A204.1 (cell line): ENCODE measurements at regions not wholly inside any gene's neighbourhood (a gene's known extent, or its start where the extent isn't known, plus 50 kb on each side); places are given as distances from the start of the nearest gene placed in this dataset.
"Not testable (repeated sequence)": the region's sequence is repeated elsewhere in the genome, so short reads cannot be mapped to it uniquely, and the experiment has no call there.

ENCODE experiments used
- FAIRE-seq: peaks from 2 replicates; lab custom pipeline; 2012; peaks lifted over from hg19 to GRCh38; lab: Jason Lieb, UNC

DNA sequence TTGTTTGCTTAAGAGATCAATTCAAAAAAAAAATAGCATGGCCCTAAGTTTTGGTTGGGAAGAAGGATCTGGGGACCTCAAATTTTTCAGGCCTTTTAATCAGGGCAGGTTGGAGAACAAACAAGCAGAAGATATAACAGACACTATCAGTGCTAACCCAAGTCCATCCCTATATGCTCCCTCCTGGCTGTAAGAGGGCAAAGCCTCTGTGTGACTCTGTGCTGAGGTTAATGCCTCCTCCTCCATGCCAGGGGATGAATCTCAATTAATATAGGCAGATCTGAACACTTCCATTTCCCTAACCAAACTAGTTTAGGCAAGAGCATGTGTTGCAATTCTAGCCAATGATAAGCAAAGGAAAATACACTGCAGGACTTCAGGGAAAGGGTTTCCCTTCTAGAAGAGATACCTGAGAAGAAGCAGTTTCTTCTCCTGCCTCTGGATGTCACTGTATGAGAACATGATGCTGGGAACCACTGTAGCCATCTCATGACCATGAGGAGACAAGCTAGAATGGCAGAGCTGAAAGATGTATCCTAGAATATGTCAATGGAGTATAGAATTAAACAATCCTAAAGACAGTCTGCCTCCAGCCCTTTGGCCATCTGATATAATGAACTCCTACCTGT lies 76.0 kb downstream of the CHD9NB start:
- no peak for FAIRE-seq

DNA sequence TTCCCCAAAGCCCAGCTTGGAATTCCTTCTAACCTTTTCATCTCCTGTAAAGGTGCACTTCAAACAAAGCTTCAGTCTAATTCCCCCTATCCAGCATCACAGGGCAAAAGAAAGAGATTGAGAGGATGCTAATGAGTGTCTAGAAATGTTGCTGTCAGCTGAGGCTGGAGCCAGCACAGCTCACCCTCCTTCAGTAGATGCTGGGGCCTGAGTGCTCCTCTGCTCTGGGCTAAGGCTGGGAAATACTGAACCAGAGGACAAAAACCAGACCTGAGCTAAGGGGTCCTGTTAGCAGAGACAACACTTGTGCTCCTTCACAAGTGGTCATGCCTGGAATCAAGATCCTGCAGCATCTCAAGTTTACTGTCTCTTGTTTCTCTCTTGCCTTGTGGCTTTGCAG lies 85.0 kb downstream of the CHD9NB start:
- FAIRE-seq: no peak

DNA sequence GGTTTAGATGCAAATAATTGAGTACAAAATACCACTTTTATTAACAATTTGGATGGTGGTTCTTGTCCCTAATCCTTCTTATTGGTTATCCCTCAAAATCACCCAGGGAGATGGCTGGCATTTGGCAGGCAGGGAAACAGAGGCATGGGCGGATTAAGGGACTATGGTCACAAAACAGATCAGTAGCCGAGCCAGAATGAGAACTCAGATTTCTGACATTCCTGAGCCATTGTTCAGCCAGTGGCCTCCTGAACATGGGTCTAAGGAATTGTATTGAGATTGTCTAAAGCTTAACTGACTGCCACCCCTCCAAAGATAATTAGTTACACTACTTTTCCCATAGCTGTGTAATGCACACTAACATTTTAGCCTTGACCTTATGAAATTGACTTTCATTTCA lies 88.4 kb downstream of the CHD9NB start:
- no peak for FAIRE-seq

DNA sequence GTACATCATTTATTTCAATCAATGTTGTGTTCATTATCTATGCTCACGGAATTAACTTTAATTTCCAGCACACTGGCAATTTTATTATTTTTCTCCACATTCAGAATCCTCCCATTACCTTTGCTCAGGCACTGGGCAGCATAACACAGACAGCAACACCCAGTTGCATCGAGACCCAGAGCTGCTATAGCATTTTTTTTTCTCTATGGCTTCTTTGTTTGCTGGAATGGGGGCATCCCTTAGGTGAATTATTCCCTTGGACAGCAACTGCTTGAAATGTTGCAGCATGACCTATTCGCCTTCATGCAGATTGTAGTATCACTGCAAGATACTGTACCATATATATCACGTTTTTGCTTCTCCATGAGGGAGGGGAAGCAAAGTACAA lies 88.8 kb downstream of the CHD9NB start:
- no peak for FAIRE-seq

DNA sequence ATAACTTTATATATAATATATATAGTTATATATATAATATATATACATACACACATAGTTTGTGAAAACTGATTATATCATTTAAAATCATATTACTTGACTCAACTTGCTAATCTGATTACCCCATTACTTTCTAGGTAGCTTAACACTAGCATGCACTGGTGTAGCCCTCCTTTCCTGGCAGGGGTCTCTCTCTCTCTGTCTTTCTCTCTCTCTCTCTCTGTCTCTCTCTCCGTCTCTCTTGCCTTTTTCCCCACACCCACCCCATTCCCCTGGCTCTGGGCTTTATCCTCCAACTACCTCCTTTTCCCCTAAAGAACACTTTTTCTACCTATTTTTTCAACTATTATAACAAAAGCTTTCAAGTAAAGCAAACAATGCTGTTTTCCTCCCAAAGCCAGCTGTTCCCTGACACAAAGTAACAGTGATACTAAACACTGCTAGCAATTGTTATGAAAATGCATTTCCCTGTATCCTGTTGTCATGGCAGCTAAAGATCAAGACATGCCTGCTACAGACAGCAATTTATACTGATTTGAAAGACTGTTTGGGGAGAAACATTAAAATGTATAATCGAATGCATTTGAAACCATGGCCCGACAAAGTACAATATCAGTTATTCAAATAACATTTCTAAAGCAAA lies 89.4 kb downstream of the CHD9NB start:
- no peak for FAIRE-seq

DNA sequence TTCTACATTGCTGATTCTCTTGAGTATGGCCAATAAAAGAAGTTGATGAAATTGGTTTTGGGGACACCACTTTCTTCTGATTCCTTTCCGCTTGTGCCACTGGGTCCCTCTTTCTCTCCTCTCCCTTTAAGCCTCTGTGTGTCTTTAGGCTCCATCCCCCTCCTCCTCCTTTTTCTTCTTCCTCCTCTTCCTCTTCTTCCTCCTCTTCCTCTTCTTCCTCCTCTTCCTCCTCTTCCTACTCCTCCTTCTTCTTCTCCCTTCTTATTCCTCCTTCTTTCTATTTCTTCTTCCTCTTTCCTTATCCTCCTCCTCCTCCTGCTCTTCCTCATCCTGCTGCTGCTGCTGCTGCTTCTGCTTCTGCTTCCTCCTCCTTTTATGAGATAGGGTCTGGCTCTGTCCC lies 93.7 kb downstream of the CHD9NB start:
- FAIRE-seq: no peak

DNA sequence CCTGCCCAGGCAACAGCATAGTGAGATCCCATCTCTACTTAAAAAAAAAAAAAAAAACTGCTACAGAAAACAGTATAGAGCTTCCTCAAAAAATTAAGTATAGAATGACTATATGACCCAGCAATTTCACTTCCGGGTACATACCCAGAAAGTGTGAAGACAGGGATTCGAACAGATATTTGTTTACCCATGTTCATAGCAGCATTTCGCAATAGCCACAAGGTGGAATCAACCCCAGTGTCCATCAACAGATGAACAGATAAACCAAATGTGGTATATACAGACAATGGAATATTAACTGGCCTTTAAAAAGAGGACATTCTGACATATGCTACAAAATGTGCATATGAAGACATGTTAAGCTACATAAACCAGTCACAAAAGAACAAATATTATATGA lies 95.5 kb downstream of the CHD9NB start:
- FAIRE-seq: no peak

DNA sequence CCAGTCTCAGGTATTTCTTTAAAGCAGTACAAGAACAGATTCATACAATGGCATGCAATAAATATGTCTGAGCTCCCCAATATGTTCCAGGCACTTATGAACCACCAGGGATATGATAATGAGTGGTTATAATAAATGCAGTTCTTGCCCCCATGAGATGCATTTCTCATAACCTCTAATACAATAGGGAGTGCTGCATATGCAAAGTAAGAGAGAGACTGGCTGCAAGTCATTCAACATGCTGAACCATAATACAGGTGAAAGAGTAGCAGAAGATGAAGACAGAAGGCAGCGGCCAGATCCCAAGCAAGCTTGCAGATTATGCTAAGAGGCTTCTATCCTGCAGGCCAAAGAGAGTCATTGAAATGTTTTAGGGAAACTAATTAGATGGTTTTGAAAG lies 96.7 kb downstream of the CHD9NB start:
- FAIRE-seq: no peak

DNA sequence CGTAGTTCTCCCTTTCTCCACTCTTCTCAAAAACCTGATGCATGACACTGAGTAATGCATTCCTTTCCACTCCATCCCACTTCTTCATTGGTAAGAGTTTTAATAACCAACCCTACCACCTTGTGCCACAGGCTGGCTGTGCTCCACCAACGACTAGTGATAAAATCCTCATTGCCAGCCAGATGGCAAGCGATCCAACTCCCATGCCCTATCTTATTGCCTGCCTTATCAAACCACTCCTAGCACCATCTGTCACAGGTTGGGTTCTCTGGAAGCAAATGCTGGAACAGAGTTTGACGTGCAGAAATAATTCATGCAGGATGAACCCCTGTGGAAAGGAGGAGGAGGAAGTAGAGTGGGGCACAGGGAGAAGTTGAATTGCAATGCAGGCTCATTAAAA lies 99.5 kb downstream of the CHD9NB start:
- FAIRE-seq: no peak

DNA sequence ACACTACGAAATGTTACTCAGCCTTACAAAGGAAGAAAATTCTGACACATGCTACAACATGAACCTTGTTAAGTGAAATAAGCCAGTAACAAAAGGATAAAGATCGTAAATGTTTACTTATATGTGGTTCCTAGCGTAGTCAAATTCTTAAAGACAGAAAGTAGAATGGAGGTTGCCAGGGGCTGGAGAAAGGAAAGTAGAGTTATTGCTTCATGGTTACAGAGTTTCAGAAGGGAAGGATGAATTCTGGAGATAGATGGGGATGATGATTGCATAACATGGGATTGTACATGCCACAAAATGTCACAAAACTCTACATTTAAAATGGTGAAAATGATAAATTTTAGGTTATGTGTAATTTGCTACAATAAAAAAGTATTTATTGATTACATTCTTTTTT lies 103.8 kb downstream of the CHD9NB start:
- FAIRE-seq: no peak

DNA sequence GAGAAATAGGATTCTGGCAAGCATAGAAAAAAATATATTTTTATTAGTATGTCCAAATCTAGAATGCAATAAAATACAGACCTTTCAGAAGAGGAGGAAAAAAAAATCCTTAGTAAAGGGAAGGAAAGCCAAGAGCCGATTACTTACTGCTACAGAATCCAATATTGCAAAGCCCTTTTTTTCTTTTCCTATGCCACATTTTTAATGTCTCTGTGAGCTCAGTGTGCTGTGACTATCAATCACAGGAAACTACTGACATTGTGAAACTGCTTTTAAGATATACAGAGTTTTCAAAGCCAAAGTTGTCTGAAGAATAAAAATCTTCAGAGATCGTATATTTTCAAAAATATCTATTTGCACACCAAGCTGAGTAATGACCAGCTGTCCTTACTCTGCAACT lies 120.4 kb downstream of the CHD9NB start:
- FAIRE-seq: no peak

DNA sequence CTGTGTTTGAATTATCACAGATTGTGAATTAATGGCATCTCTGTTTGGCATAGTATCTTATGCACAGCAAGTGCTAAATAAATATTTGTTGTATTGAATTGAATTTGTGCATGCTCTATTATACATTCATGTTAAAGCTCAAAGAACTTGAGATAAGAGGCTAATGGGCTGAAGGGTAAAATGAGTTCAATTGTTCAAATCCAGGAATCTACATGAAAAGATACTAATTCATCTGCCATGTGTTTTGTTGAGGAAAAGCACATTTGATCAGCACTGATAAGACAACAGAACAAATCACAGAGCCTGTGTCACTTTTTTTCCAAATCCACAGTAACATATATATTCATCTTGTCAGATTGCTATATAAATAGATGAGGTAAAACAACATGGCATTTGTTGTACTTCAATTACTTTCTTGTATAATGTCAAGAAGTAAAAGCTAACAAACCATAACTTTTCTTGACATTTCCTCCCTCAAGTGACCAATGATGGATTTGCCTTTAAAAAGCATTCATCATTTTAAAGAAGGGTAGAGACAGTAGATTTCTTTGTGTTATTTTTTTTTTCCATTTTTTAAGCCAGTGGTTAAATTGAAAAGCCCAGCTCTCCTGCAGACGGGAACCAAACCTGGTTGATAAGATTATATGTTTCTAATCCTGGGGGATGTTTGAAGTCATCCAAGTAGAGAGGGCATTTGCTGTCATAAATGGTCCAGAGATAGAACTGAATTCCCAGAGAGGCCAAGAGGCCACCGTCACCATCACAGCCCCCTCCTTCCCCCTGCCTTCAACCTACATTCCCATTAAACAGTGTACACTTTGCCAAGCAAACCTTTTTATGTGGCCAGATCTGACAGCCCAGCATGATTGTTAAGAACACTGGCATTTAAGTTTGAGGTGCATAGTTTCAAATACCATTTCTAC lies 123.0 kb downstream of the CHD9NB start:
- FAIRE-seq: no peak

DNA sequence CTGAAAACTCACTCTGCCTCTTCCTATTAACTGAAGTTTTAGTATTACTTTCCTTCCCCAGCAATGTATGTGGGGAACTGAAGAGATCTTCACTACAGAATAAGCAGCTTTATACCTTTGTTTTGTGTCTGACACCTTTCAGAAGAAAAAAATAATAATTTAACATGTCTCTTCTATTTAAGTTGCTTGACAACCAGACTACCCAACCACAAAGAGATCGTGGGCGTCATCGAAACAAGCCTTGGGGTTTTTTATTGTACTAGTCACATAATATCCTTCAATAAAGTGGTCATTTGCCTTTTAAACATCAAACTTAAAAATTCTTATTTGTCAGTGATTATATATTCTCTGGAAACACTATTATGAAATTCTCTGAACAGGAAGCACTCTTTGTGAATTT lies 123.7 kb downstream of the CHD9NB start:
- FAIRE-seq: no peak

DNA sequence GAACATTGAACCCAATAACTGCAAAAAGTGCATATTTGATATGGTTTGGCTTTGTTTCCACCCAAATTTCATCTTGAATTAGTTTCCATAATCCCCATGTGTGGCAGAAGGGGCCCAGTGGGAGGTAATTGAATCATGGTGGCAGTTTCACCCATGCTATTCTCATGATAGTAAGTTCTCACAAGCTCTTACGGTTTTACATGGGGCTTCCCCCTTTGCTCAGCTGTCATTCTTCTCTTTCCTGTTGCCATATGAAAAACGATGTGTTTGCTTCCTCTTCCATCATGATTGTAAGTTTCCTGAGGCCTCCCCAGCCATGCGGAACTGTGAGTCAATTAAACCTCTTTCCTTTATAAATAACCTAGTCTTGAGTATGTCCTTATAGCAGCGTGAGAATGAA lies 127.6 kb downstream of the CHD9NB start:
- FAIRE-seq: no peak

DNA sequence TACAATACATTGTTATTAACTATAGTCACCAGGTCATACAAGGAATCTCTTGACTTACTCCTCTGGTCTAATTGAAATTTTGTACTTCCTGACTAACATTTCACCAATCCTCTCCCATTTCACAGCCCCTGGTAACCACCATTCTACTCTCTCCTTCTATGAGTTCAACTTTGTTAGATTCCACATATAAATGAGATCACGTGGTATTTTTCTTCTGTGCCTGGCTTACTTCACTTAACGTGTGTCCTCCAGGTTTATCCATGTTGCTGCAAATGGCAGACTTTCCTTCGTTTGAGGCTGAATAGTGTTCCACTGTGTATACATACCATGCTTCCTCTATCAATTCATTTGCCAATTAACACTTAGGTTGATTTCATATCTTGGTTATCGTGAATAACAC lies 128.5 kb downstream of the CHD9NB start:
- no peak for FAIRE-seq

DNA sequence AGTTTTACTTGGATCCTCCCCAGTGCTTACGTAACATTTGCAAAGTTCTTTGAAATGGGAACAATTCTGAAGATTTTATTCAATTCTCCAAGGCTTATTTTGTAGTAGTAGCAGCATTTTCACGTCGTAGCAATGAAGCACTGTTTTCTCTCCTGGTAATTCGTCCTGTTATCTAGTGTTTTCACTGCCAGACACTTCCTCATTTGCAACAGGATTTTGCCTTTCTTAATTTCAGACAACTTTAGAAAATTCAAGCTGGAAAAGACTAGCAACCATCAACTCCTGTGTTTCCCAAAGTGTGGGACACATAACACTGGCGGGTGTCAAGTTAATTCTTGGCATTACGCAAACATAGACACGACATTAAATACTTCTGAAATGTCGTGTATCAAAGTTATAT lies 131.6 kb downstream of the CHD9NB start:
- no peak for FAIRE-seq

DNA sequence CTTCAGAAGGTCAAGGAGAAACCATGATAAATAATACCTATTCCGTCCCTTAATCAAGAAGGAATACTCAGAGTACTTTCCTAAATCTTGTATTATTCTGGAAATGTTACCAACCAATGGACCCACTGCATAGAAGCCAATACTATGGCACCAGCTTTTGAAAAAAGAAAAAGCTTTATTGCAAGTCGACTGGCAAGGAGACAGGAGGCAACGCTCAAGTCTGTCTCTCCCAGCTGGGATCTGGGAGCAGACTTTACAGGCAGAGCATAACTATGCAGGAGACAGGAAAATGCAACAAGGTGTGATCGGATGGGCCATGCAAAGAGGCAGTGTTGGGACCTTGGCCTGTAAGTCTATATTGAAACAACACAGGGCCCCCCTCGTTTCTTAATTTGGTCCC lies 132.4 kb downstream of the CHD9NB start:
- no peak for FAIRE-seq

DNA sequence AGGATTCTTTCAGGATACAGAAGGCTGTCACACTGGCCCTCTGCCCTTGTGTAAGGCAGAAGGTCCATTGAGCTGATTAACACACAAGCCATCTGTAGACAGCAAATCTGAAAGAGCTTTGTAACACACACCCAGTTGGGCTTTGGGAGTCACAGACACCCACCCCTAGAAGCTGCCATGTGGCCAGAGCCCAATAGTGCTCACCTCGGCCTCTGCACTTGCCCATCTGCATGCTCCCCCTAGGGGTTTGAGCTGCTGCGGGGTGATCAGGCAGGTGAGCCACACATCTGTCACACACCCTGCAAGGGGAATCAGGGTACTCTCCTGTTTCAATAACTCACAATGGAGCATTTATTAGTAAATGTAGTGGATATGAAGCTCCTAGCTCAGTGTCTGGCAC lies 138.3 kb downstream of the CHD9NB start:
- FAIRE-seq: no peak

DNA sequence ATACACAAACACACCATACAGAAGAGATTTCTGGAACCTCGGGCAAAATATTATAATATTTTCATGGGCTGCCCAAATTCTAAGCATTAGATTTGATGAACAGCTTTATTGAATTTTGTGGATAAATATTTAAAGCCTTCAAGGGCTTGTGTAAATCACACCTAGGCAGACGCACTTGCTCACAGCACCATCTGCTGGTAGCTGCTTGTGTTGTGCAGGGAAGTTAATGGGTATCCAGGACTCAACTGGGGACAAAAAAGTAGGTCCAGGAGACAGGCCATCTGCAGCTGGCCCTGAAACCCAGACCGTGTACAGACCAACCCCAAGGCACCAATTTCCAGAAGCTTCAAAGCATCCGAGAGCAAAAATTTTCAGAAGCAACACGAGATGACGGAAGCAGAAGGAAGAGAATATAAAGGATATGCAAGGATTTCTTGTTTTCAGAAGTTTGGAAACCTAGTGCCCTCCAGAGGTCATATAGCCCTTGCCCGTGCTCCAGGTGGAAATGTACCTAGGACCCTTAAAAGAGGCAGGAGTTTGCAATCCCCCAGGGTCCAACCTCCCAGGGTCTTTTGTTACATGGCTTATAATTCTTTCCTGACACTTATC lies 140.0 kb downstream of the CHD9NB start:
- peak; percentile 64 for FAIRE-seq

DNA sequence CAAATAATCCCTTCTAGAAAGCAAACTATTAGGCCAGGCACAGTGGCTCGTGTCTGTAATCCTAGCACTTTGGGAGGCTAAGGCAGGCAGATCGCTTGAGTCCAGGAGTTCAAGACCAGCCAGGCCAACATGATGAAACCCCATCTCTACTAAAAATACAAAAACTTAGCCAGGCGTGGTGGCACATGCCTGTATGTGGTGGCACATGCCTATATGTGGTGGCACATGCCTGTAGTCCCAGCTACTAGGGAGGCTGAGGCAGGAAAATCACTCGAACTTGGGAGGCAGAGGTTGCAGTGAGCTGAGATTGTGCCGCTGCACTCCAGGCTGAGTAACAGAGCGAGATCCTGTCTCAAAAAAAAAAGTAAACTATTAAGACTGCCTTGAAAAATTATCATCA lies 144.6 kb downstream of the CHD9NB start:
- not testable (repeated sequence) for FAIRE-seq

DNA sequence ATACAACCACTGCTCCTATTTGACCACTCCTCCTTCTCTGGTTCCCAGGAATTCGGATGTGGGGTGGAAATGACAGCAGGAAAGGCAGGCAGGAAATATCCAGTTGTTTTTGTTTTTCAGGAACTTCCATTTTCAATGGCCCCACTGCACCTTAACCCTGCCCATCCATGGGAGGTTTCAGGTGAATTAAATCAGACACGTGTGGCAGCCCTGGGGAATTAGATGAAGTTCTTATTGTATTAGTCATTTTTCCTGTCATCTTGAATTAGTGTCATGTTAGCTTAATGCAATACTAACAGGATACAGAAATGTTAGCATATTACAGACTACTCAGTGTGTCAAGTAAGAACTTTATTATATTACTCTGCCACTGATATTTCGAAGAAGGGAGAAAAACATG lies 146.4 kb downstream of the CHD9NB start:
- no peak for FAIRE-seq

DNA sequence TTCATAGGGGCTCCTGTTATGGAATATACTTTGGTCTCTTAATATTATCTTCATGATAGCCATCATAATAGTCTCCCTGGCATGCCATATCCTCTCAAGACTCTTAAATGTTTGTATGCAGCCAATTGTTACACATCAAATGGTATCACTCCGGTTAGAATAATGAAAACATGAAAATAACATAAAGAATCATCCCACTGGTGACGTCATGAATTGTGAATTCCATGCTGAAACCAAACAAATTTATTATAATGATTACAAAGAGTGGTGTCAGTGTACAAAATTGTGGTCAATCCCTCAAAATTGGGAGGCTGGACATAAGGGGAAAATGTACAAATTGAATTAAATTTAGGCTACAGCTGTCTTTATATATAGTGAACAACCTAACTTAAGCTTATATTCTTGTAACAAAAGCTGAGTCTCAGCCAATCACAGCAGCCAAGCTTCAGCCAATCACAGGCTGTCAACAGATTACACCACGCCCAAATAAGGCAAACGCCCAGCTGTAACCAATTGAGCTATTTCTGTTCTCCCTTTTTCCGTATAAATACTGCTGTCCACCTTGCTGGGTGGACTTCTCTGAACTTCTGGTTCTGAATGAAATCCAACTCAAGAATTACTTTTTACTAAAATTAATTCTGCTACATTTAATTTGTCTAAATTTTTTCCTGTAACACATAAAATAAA lies 156.1 kb downstream of the CHD9NB start:
- FAIRE-seq: no peak

DNA sequence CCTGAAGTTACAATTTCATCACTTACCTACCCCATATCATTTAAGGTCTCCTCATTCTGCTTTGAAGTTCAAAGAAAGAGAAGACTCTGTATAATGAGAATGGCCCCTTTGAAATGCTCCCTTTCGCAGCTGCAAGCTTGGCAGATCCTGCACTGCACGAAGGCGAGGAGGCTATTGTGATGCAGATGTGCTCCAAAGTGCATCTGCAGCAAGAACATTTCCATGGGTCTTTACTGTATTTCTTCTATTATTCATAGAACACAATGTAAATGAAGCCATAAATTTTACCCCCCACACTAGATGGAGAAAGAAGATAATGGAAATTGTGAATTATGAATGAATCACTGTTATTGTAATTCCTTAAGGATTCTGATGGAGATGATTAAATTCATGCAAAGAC lies 178.7 kb downstream of the CHD9NB start:
- FAIRE-seq: no peak
